Left lung (tissue), 4 donors: ENCODE measurements at regions not wholly inside any gene's neighbourhood (a gene's known extent, or its start where the extent isn't known, plus 50 kb on each side); places are given as distances from the start of the nearest gene placed in this dataset.

ENCODE experiments used
- ATAC-seq: fragments of 200-7000 bp; cut with Tn5 transposase; one replicate; pipeline ENCODE4 v1.9.1; 2020; ENCODE audit warnings: moderate library complexity
- DNase-seq, 4 donors: peaks; one replicate each; pipeline ENCODE4 v3.0.0-alpha.2; 2013 to 2020
- H3K27ac ChIP-seq, 2 donors: fragments of 200-600 bp; sonication (generic) in 1 of 2; one replicate each; pipeline versions ENCODE4 v1.5.0 to v1.8.0; 2020 to 2021
- H3K27me3 ChIP-seq, 2 donors: fragments of 200-600 bp; sonication (generic) in 1 of 2; one replicate each; pipeline versions ENCODE4 v1.5.0 to v1.8.0; 2020 to 2021
- H3K36me3 ChIP-seq, 2 donors: fragments of 200-600 bp; sonication (generic) in 1 of 2; one replicate each; pipeline versions ENCODE4 v1.5.0 to v1.8.0; 2020 to 2021
- H3K4me1 ChIP-seq, 2 donors: fragments of 200-600 bp; one replicate each; pipeline ENCODE4 v1.8.0; 2021
- H3K4me3 ChIP-seq, 2 donors: fragments of 200-600 bp; sonication (generic) in 1 of 2; one replicate each; pipeline versions ENCODE4 v1.5.0 to v1.8.0; 2020 to 2021; ENCODE audit warnings: mild to moderate bottlenecking in 1 of 2
- H3K9me3 ChIP-seq, 2 donors: fragments of 200-600 bp; sonication (generic) in 1 of 2; one replicate each; pipeline versions ENCODE4 v1.5.0 to v1.8.0; 2020 to 2021
- CTCF ChIP-seq, 2 donors: fragments of 200-600 bp; sonication (generic) in 1 of 2; IDR thresholded peaks; one replicate each; pipeline versions ENCODE4 v1.5.0 to v1.8.0; 2021; ENCODE audit warnings: antibody characterized with exemption in 2 of 2
- intact Hi-C, 2 donors: fragments of 100-400 bp; cut with DNase I; formaldehyde crosslinking; loops; one replicate each; pipeline versions ENCODE4 v1.11.2 to v1.14.2; 2022
- donor health status: DM: no; HTN: yes; CAD: no.
- donor health status: DM: no; HTN: no; CAD: no.

- Histone ChIP-seq H3K27me3 (no peaks in the 10 kb centered on the region), H3K36me3 (no peaks in the 10 kb centered on the region), H3K9me3 (no peaks in the 10 kb centered on the region), H3K4me1 (peaks cover 0 to 9% of the 10 kb centered on the region in 2 donors), H3K27ac (no peak overlapping the region), H3K4me3 (no peak overlapping the region)
- ATAC-seq (no peak), DNase-seq (no peak)
- intact Hi-C loops = loop anchor here in 1 of 2 donors (10.0 kb wide), 2 partner anchors 261 to 301 kb away; partner anchors contain the start of gene TPM1
- TF ChIP-seq CTCF (IDR thresholded peaks at IDR 0.05) = no peak
Observed at GRCh38 chr15:62783303-62783957, 259.1 kb upstream of the TPM1 start.

GRCh38 chr15:62785881-62786828 is 256.4 kb upstream of the TPM1 start:
- H3K4me3 ChIP-seq = no peak overlapping the region
- no peak overlapping the region for H3K27ac ChIP-seq
- peaks cover 0 to 3% of the 10 kb centered on the region in 2 donors for H3K4me1 ChIP-seq
- no peaks in the 10 kb centered on the region for H3K27me3 ChIP-seq
- no peaks in the 10 kb centered on the region for H3K9me3 ChIP-seq
- H3K36me3 ChIP-seq = no peaks in the 10 kb centered on the region
- peak in 2 of 4 donors; percentile 35 to 48 for DNase-seq
- intact Hi-C loops = loop anchor here in 1 of 2 donors (10.0 kb wide), 2 partner anchors 259 to 299 kb away; partner anchors contain the start of gene TPM1
- no peak for ATAC-seq
- no peak for TF ChIP-seq CTCF (IDR thresholded peaks at IDR 0.05)

GRCh38 chr15:62787401-62787800 is 255.1 kb upstream of the TPM1 start:
- TF ChIP-seq CTCF (IDR thresholded peaks at IDR 0.05) = no peak
- H3K9me3 ChIP-seq = no peaks in the 10 kb centered on the region
- no peak overlapping the region for H3K4me3 ChIP-seq
- no peak overlapping the region for H3K27ac ChIP-seq
- no peaks in the 10 kb centered on the region for H3K27me3 ChIP-seq
- ATAC-seq (no peak), DNase-seq (no peak)
- H3K4me1 ChIP-seq = no peaks in the 10 kb centered on the region
- no peaks in the 10 kb centered on the region for H3K36me3 ChIP-seq
- intact Hi-C loops = loop anchor here in 1 of 2 donors (10.0 kb wide), 2 partner anchors 257 to 297 kb away; partner anchors contain the start of gene TPM1

- no peaks in the 10 kb centered on the region for H3K36me3 ChIP-seq
- DNase-seq (no peak), ATAC-seq (no peak)
- H3K27me3 ChIP-seq = no peaks in the 10 kb centered on the region
- H3K9me3 ChIP-seq = no peaks in the 10 kb centered on the region
- no peak overlapping the region for H3K27ac ChIP-seq
- no peak overlapping the region for H3K4me3 ChIP-seq
- intact Hi-C loops = loop anchor here in 1 of 2 donors (10.0 kb wide), 2 partner anchors 257 to 297 kb away; partner anchors contain the start of gene TPM1
- no peaks in the 10 kb centered on the region for H3K4me1 ChIP-seq
- TF ChIP-seq CTCF (IDR thresholded peaks at IDR 0.05) = no peak
Observed at GRCh38 chr15:62788224-62788623, 254.3 kb upstream of the TPM1 start.

- Histone ChIP-seq H3K9me3 (no peaks in the 10 kb centered on the region), H3K36me3 (no peaks in the 10 kb centered on the region), H3K27ac (no peak overlapping the region), H3K4me3 (no peak overlapping the region), H3K27me3 (no peaks in the 10 kb centered on the region), H3K4me1 (no peaks in the 10 kb centered on the region)
- intact Hi-C loops = no loop called here
- DNase-seq (no peak), ATAC-seq (no peak)
- TF ChIP-seq CTCF (IDR thresholded peaks at IDR 0.05) = no peak
Observed at GRCh38 chr15:62790546-62790945, 252.0 kb upstream of the TPM1 start.
